Stomach (tissue), 8 donors: ENCODE measurements at regions not wholly inside any gene's neighbourhood (a gene's known extent, or its start where the extent isn't known, plus 50 kb on each side); places are given as distances from the start of the nearest gene placed in this dataset.

Experiments
- DNase-seq, 2 donors: peaks; one replicate each; pipeline versions ENCODE4 v3.0.0 to v3.0.0-alpha.2; 2013 to 2019
- H3K27ac ChIP-seq, 5 donors: fragments of 200-600 bp in 4 of 5; sonication (generic) in 4 of 5; one replicate each; pipeline ENCODE4 v1.5.1; 2013 to 2019; ENCODE audit warnings: mild to moderate bottlenecking in 1 of 5, moderate library complexity in 1 of 5
- H3K27me3 ChIP-seq, 3 donors: fragments of 200-600 bp; sonication (generic); one replicate each; pipeline ENCODE4 v1.5.1; 2017 to 2019; ENCODE audit warnings: mixed run types in 1 of 3
- H3K36me3 ChIP-seq, 4 donors: fragments of 200-600 bp; sonication (generic); 1 replicate in 3 of 4; 2 replicates in 1 of 4; pipeline ENCODE4 v1.5.1; 2016 to 2019
- H3K4me1 ChIP-seq, 4 donors: fragments of 200-600 bp; sonication (generic); one replicate each; pipeline ENCODE4 v1.5.1; 2016 to 2019
- H3K4me3 ChIP-seq, 4 donors: fragments of 200-600 bp; sonication (generic) in 3 of 4; one replicate each; pipeline ENCODE4 v1.5.1; 2016 to 2019; ENCODE audit warnings: mild to moderate bottlenecking in 1 of 4
- H3K9me3 ChIP-seq, 4 donors: fragments of 200-600 bp; sonication (generic); one replicate each; pipeline ENCODE4 v1.5.1; 2016 to 2019
- EP300 ChIP-seq: sonication (generic); formaldehyde crosslinking; IDR thresholded peaks from one replicate; pipeline ENCODE4 v1.6.1; 2017; ENCODE audit warnings: antibody characterized with exemption
- POLR2A ChIP-seq, 4 donors: fragments of 450-650 bp; IDR thresholded peaks; one replicate each; pipeline ENCODE4 v1.6.1; 2016; ENCODE audit warnings: antibody characterized with exemption in 4 of 4, control low read depth in 2 of 4, mild to moderate bottlenecking in 1 of 4, moderate library complexity in 1 of 4
- POLR2AphosphoS5 ChIP-seq, 3 donors: sonication (generic); formaldehyde crosslinking; IDR thresholded peaks; one replicate each; pipeline ENCODE4 v1.6.1; 2016; ENCODE audit warnings: antibody characterized with exemption in 3 of 3
- WGBS, 5 donors: extraction: QIAGEN DNeasy Blood & Tissue Kit in 3 of 5; methylation state at CpG; one replicate each; pipeline versions ENCODE4 v1.1.5 to v1.1.7; 2013 to 2018; 5-methylcytosine and 5-hydroxymethylcytosine counted together
- intact Hi-C: fragments of 100-400 bp; cut with DNase I; formaldehyde crosslinking; loops from one replicate; pipeline ENCODE4 v1.15.1; 2023; ENCODE audit warnings: low total_unique reads
- TF ChIP-seq, protein P1 (sequence below), 7 experiments: fragments of 450-650 bp in 4 of 7; fragments of 200-600 bp in 3 of 7; sonication (generic) in 3 of 7; IDR thresholded peaks; one replicate each; pipeline ENCODE4 v1.5.1; 2016 to 2019; ENCODE audit warnings: antibody characterized with exemption in 7 of 7, control low read depth in 2 of 7, mild to moderate bottlenecking in 1 of 7
- donor health status: healthy with polysubstance abuse.
- donor health status: Bipolar disorder and iron deficiency.
- donor health status: healthy.

- no peaks in the 10 kb centered on the region for H3K4me1 ChIP-seq
- H3K9me3 ChIP-seq: no peaks in the 10 kb centered on the region
- intact Hi-C loops: no loop called here
- H3K27me3 ChIP-seq: no peaks in the 10 kb centered on the region
- no peak overlapping the region for H3K27ac ChIP-seq
- TF ChIP-seq, protein P1, sequence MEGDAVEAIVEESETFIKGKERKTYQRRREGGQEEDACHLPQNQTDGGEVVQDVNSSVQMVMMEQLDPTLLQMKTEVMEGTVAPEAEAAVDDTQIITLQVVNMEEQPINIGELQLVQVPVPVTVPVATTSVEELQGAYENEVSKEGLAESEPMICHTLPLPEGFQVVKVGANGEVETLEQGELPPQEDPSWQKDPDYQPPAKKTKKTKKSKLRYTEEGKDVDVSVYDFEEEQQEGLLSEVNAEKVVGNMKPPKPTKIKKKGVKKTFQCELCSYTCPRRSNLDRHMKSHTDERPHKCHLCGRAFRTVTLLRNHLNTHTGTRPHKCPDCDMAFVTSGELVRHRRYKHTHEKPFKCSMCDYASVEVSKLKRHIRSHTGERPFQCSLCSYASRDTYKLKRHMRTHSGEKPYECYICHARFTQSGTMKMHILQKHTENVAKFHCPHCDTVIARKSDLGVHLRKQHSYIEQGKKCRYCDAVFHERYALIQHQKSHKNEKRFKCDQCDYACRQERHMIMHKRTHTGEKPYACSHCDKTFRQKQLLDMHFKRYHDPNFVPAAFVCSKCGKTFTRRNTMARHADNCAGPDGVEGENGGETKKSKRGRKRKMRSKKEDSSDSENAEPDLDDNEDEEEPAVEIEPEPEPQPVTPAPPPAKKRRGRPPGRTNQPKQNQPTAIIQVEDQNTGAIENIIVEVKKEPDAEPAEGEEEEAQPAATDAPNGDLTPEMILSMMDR (IDR thresholded peaks at IDR 0.05): no peak
- TF ChIP-seq POLR2A (IDR thresholded peaks at IDR 0.05): no peak
- WGBS, 5 donors: 85 to 92% (median 88%) methylated on average over 2 of the region's 2 CpGs
- no peaks in the 10 kb centered on the region for H3K36me3 ChIP-seq
- H3K4me3 ChIP-seq: no peak overlapping the region
- no peak for DNase-seq
Measured at GRCh38 chr4:149168645-149169044, 647.0 kb downstream of the IQCM start.

- Histone ChIP-seq H3K27ac (no peak overlapping the region), H3K9me3 (no peaks in the 10 kb centered on the region), H3K4me3 (no peak overlapping the region), H3K4me1 (no peaks in the 10 kb centered on the region), H3K36me3 (no peaks in the 10 kb centered on the region), H3K27me3 (no peaks in the 10 kb centered on the region)
- TF ChIP-seq EP300 (no peak), POLR2A (IDR thresholded peaks at IDR 0.05) (no peak)
- no peak for DNase-seq
- intact Hi-C loops: no loop called here
- WGBS, 5 donors: 87 to 98% (median 91%) methylated on average over 2 of the region's 2 CpGs
Measured at GRCh38 chr4:149166876-149167275, 648.8 kb downstream of the IQCM start.

GRCh38 chr4:149166365-149166764, 649.3 kb downstream of the IQCM start:
- Histone ChIP-seq H3K27me3 (no peaks in the 10 kb centered on the region), H3K4me1 (no peaks in the 10 kb centered on the region), H3K4me3 (no peak overlapping the region), H3K27ac (no peak overlapping the region), H3K36me3 (no peaks in the 10 kb centered on the region), H3K9me3 (no peaks in the 10 kb centered on the region)
- no peak for TF ChIP-seq POLR2AphosphoS5 (IDR thresholded peaks at IDR 0.05)
- 78 to 92% (median 85%) methylated on average over 1 of the region's 1 CpG for WGBS, 5 donors
- no peak for DNase-seq
- intact Hi-C loops: no loop called here

- Histone ChIP-seq H3K4me3 (no peak overlapping the region), H3K4me1 (no peaks in the 10 kb centered on the region), H3K9me3 (no peaks in the 10 kb centered on the region), H3K27ac (no peak overlapping the region), H3K27me3 (no peaks in the 10 kb centered on the region), H3K36me3 (no peaks in the 10 kb centered on the region)
- no peak for DNase-seq
- WGBS, 5 donors: 60 to 83% (median 75%) methylated on average over 3 of the region's 3 CpGs
- no peak for TF ChIP-seq EP300
- TF ChIP-seq, protein P1 (IDR thresholded peaks at IDR 0.05): no peak
- no peak for TF ChIP-seq POLR2A (IDR thresholded peaks at IDR 0.05)
- TF ChIP-seq POLR2AphosphoS5 (IDR thresholded peaks at IDR 0.05): no peak
- intact Hi-C loops: no loop called here
Measured at GRCh38 chr4:149164282-149164681, 651.4 kb downstream of the IQCM start.

DNA sequence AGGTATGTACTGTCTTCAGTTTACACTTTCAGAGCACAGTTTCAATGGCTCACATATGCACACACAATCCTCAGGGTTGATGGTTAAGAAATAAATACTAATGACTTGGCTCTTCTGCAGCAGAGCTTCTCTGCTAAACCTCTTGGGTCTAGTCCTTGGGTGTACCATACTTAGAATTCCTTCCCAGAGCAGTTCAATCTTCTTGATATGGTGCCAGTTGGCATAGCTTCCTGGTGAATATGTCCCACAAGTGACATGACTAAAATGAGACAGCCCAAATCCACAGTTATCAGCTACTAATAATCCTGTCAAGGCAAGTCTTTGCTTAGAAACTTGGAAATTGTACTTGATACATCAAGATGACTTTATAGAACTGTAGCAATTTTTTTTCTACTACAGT, 654.4 kb downstream of the IQCM start:
- Histone ChIP-seq H3K4me3 (no peak overlapping the region), H3K9me3 (no peaks in the 10 kb centered on the region), H3K36me3 (no peaks in the 10 kb centered on the region), H3K27ac (no peak overlapping the region), H3K4me1 (no peaks in the 10 kb centered on the region), H3K27me3 (no peaks in the 10 kb centered on the region)
- no peak for TF ChIP-seq POLR2A (IDR thresholded peaks at IDR 0.05)
- peak in 1 of 2 donors; percentile 10 for DNase-seq
- intact Hi-C loops: no loop called here

GRCh38 chr4:149160370-149160769, 655.3 kb downstream of the IQCM start:
- WGBS, 5 donors: 32 to 55% (median 36%) methylated on average over 2 of the region's 2 CpGs
- intact Hi-C loops: no loop called here

More at GRCh38 chr4:149160370-149160769, 655.3 kb downstream of the IQCM start:
- Histone ChIP-seq H3K9me3 (no peaks in the 10 kb centered on the region), H3K27me3 (no peaks in the 10 kb centered on the region), H3K4me3 (no peak overlapping the region), H3K4me1 (no peaks in the 10 kb centered on the region), H3K27ac (no peak overlapping the region), H3K36me3 (no peaks in the 10 kb centered on the region)
- DNase-seq: no peak
- no peak for TF ChIP-seq POLR2A (IDR thresholded peaks at IDR 0.05)
- TF ChIP-seq EP300: no peak
- TF ChIP-seq POLR2AphosphoS5 (IDR thresholded peaks at IDR 0.05): no peak
- TF ChIP-seq, protein P1 (IDR thresholded peaks at IDR 0.05): no peak
